Keratinocyte (primary cell): ENCODE measurements at regions not wholly inside any gene's neighbourhood (a gene's known extent, or its start where the extent isn't known, plus 50 kb on each side); places are given as distances from the start of the nearest gene placed in this dataset.
A peak's percentile ranks its signal among the peaks of the same experiment; 100 is the strongest.

Experiments
- DNase-seq: peaks from one replicate; pipeline ENCODE4 v3.0.0-alpha.2; 2011; ENCODE audit warnings: low read depth, missing footprints, low spot score
- FAIRE-seq: peaks from 2 replicates; lab custom pipeline; 2011; peaks lifted over from hg19 to GRCh38; lab: Jason Lieb, UNC
- H2AFZ ChIP-seq: 2 replicates; pipeline ENCODE4 v1.6.0; 2012; ENCODE audit warnings: low read length, control low read depth, inconsistent platforms; ENCODE audit not compliant: control insufficient read depth
- H3K27ac ChIP-seq: 2 replicates; pipeline ENCODE4 v1.5.1; 2011; ENCODE audit warnings: low read length; ENCODE audit not compliant: control insufficient read depth, insufficient read depth
- H3K27me3 ChIP-seq: 3 replicates; pipeline ENCODE4 v1.6.0; 2011; ENCODE audit warnings: low read length; ENCODE audit not compliant: control insufficient read depth, insufficient read depth; ENCODE audit errors: extremely low read depth
- H3K36me3 ChIP-seq, 2 experiments: 2 replicates in 1 of 2; 3 replicates in 1 of 2; pipeline ENCODE4 v1.5.1; 2011; ENCODE audit warnings: low read length in 2 of 2, mild to moderate bottlenecking in 1 of 2; ENCODE audit not compliant: control insufficient read depth in 2 of 2, insufficient read depth in 2 of 2; ENCODE audit errors: extremely low read depth in 1 of 2
- H3K4me1 ChIP-seq: 3 replicates; pipeline ENCODE4 v1.5.1; 2011; ENCODE audit warnings: low read length; ENCODE audit not compliant: control insufficient read depth, insufficient read depth; ENCODE audit errors: extremely low read depth
- H3K4me2 ChIP-seq: 3 replicates; pipeline ENCODE4 v1.6.0; 2011; ENCODE audit warnings: low read depth, low read length; ENCODE audit not compliant: control insufficient read depth, insufficient read depth; ENCODE audit errors: extremely low read depth
- H3K4me3 ChIP-seq, 3 experiments: fragments of 200-600 bp in 1 of 3; sonication (generic) in 1 of 3; 2 replicates in 2 of 3; 3 replicates in 1 of 3; pipeline ENCODE4 v1.5.1; 2011 to 2016; ENCODE audit warnings: low read length in 3 of 3, mild to moderate bottlenecking in 3 of 3, control low read depth in 2 of 3, inconsistent platforms in 1 of 3, low read depth in 1 of 3, mixed read lengths in 1 of 3, mixed run types in 1 of 3, moderate library complexity in 1 of 3; ENCODE audit not compliant: control insufficient read depth in 2 of 3, insufficient read depth in 2 of 3; ENCODE audit errors: extremely low read depth in 1 of 3
- H3K79me2 ChIP-seq: 2 replicates; pipeline ENCODE4 v1.6.0; 2012; ENCODE audit warnings: low read length; ENCODE audit not compliant: control insufficient read depth, insufficient read depth
- H3K9ac ChIP-seq: 3 replicates; pipeline ENCODE4 v1.6.0; 2011; ENCODE audit warnings: low read length; ENCODE audit not compliant: control insufficient read depth, insufficient read depth; ENCODE audit errors: extremely low read depth
- H3K9me1 ChIP-seq: 3 replicates; pipeline ENCODE4 v1.6.0; 2011; ENCODE audit warnings: low read length; ENCODE audit not compliant: control insufficient read depth, insufficient read depth; ENCODE audit errors: extremely low read depth
- H3K9me3 ChIP-seq: 2 replicates; pipeline ENCODE4 v1.5.1; 2012; ENCODE audit warnings: low read depth, low read length; ENCODE audit not compliant: control insufficient read depth
- H4K20me1 ChIP-seq: 3 replicates; pipeline ENCODE4 v1.6.0; 2011; ENCODE audit warnings: low read length; ENCODE audit not compliant: control insufficient read depth, insufficient read depth; ENCODE audit errors: extremely low read depth
- CTCF ChIP-seq, 3 experiments: IDR thresholded peaks in 1 of 3; conservative IDR thresholded peaks in 1 of 3; optimal IDR thresholded peaks in 1 of 3; 2 replicates in 2 of 3; 3 replicates in 1 of 3; pipeline versions ENCODE3 to v1.5.1; 2011; ENCODE audit warnings: low read length in 3 of 3, mild to moderate bottlenecking in 3 of 3, moderate library complexity in 2 of 3, control low read depth in 1 of 3, inconsistent platforms in 1 of 3; ENCODE audit not compliant: insufficient read depth in 2 of 3; ENCODE audit errors: extremely low read depth in 1 of 3
- EZH2 ChIP-seq: IDR thresholded peaks from one replicate; pipeline ENCODE4 v1.6.1; 2012; ENCODE audit warnings: inconsistent platforms, mild to moderate bottlenecking, low read length, moderate library complexity
- dilution Hi-C: fragments of 300-500 bp; cut with MboI; formaldehyde crosslinking; loops from one replicate; pipeline ENCODE4 v1.7.0; 2020; ENCODE audit warnings: low sequenced_read_pairs; ENCODE audit not compliant: extremely low pct_ligation_motif_present

GRCh38 chr6:134402372-134402984 is 84.6 kb upstream of the SGK1 start:
- Histone ChIP-seq H2AFZ (peak overlapping the region; percentile 36), H3K4me3 (no peak overlapping the region), H3K79me2 (no peaks in the 10 kb centered on the region), H4K20me1 (no peaks in the 10 kb centered on the region), H3K27me3 (no peaks in the 10 kb centered on the region), H3K9me3 (no peaks in the 10 kb centered on the region), H3K9me1 (peaks cover 2% of the 10 kb centered on the region), H3K27ac (no peak overlapping the region), H3K4me1 (peaks cover 18% of the 10 kb centered on the region), H3K36me3 (no peaks in the 10 kb centered on the region), H3K4me2 (no peak overlapping the region), H3K9ac (no peak overlapping the region)
- dilution Hi-C loops, result no loop called here
- FAIRE-seq (peak; percentile 53), DNase-seq (no peak)
- TF ChIP-seq EZH2, result no peak
- no peak for TF ChIP-seq CTCF (optimal IDR thresholded peaks at IDR 0.05 in 1 of 3, IDR thresholded peaks at IDR 0.05 in 1 of 3, conservative IDR thresholded peaks at IDR 0.05 in 1 of 3; ENCODE audit: extremely low read depth in 1 of 3, insufficient read depth in 2 of 3, low read length in 3 of 3)

GRCh38 chr6:134400941-134401340 is 83.0 kb upstream of the SGK1 start:
- H3K4me1 ChIP-seq, result peaks cover 22% of the 10 kb centered on the region
- H3K27me3 ChIP-seq, result no peaks in the 10 kb centered on the region
- H3K4me3 ChIP-seq, result no peak overlapping the region
- DNase-seq, result no peak
- no peaks in the 10 kb centered on the region for H4K20me1 ChIP-seq
- no peak overlapping the region for H3K9ac ChIP-seq
- no peaks in the 10 kb centered on the region for H3K36me3 ChIP-seq
- dilution Hi-C loops, result no loop called here
- H2AFZ ChIP-seq, result peak overlapping the region; percentile 55
- H3K79me2 ChIP-seq, result no peaks in the 10 kb centered on the region
- H3K27ac ChIP-seq, result no peak overlapping the region
- no peak for TF ChIP-seq CTCF (optimal IDR thresholded peaks at IDR 0.05 in 1 of 3, IDR thresholded peaks at IDR 0.05 in 1 of 3, conservative IDR thresholded peaks at IDR 0.05 in 1 of 3; ENCODE audit: extremely low read depth in 1 of 3, insufficient read depth in 2 of 3, low read length in 3 of 3)
- no peak for TF ChIP-seq EZH2
- peaks cover 2% of the 10 kb centered on the region for H3K9me1 ChIP-seq
- no peaks in the 10 kb centered on the region for H3K9me3 ChIP-seq
- H3K4me2 ChIP-seq, result no peak overlapping the region
- peak; percentile 39 for FAIRE-seq
